Endothelial cell of umbilical vein (primary cell): ENCODE measurements at regions not wholly inside any gene's neighbourhood (a gene's known extent, or its start where the extent isn't known, plus 50 kb on each side); places are given as distances from the start of the nearest gene placed in this dataset.

Experiments used
- BruUV-seq: library from RNA; stranded (reverse); fragments of 400-500 nt; replicated peaks from 2 replicates; lab custom pipeline; 2021; lab: Mats Ljungman, UMichigan
- CTCF ChIA-PET: fragments of 300-600, 350-600 bp; sonication (Branson Sonifier 250); formaldehyde crosslinking; loops from one replicate; lab custom pipeline; 2021; ENCODE audit warnings: antibody characterized with exemption, inconsistent platforms; lab: Charles Lee
- POLR2A ChIA-PET: fragments of 300-600, 350-600 bp; sonication (Branson Sonifier 250); formaldehyde crosslinking; loops from one replicate; lab custom pipeline; 2021; ENCODE audit warnings: antibody characterized with exemption, inconsistent platforms; lab: Charles Lee
- DNase-seq: peaks from one replicate; pipeline ENCODE4 v3.0.0-alpha.2; 2011; ENCODE audit warnings: low read depth, low spot score
- FAIRE-seq: peaks from 2 replicates; lab custom pipeline; 2011; peaks lifted over from hg19 to GRCh38; lab: Jason Lieb, UNC
- H2AFZ ChIP-seq: 2 replicates; pipeline ENCODE4 v1.6.0; 2012; ENCODE audit warnings: low read depth, low read length, control low read depth, inconsistent platforms
- H3K27ac ChIP-seq: 2 replicates; pipeline ENCODE4 v1.5.1; 2011; ENCODE audit warnings: low read depth, mild to moderate bottlenecking, control low read depth, low read length, moderate library complexity; ENCODE audit not compliant: insufficient read depth
- H3K27me3 ChIP-seq, 2 experiments: 2 replicates each; pipeline versions ENCODE4 v1.6.0 to v1.6.1; 2011; ENCODE audit warnings: low read length in 2 of 2, mixed read lengths in 1 of 2; ENCODE audit not compliant: control insufficient read depth in 2 of 2, insufficient read depth in 2 of 2
- H3K36me3 ChIP-seq, 2 experiments: 2 replicates in 1 of 2; 3 replicates in 1 of 2; pipeline ENCODE4 v1.5.1; 2011; ENCODE audit warnings: low read length in 2 of 2, mild to moderate bottlenecking in 1 of 2, moderate library complexity in 1 of 2; ENCODE audit not compliant: control insufficient read depth in 2 of 2, insufficient read depth in 2 of 2; ENCODE audit errors: extremely low read depth in 1 of 2
- H3K4me1 ChIP-seq: 3 replicates; pipeline ENCODE4 v1.5.1; 2011; ENCODE audit warnings: mild to moderate bottlenecking, low read length; ENCODE audit not compliant: control insufficient read depth, insufficient read depth; ENCODE audit errors: extremely low read depth
- H3K4me2 ChIP-seq: 2 replicates; pipeline ENCODE4 v1.6.1; 2011; ENCODE audit warnings: low read length, control low read depth, mixed read lengths; ENCODE audit not compliant: insufficient read depth
- H3K4me3 ChIP-seq, 3 experiments: fragments of 200-600 bp in 1 of 3; sonication (generic), shearing (Covaris generic) in 1 of 3; replicated peaks in 1 of 3; 2 replicates each; pipeline ENCODE4 v1.5.1; 2011 to 2016; ENCODE audit warnings: control low read depth in 3 of 3, low read length in 3 of 3, mild to moderate bottlenecking in 2 of 3, inconsistent platforms in 1 of 3, low read depth in 1 of 3, moderate library complexity in 1 of 3; ENCODE audit not compliant: insufficient read depth in 1 of 3
- H3K79me2 ChIP-seq: 2 replicates; pipeline ENCODE4 v1.6.0; 2012; ENCODE audit warnings: low read length, inconsistent platforms; ENCODE audit not compliant: control insufficient read depth, insufficient read depth
- H3K9ac ChIP-seq: replicated peaks from 2 replicates; pipeline ENCODE3; 2011; ENCODE audit warnings: low read length, control low read depth; ENCODE audit not compliant: insufficient read depth; ENCODE audit errors: extremely low read depth
- H3K9me1 ChIP-seq: replicated peaks from 3 replicates; pipeline ENCODE4 v1.6.0; 2011; ENCODE audit warnings: mild to moderate bottlenecking, low read length; ENCODE audit not compliant: control insufficient read depth, insufficient read depth; ENCODE audit errors: extremely low read depth
- H3K9me3 ChIP-seq: replicated peaks from 2 replicates; pipeline ENCODE4 v1.5.1; 2012; ENCODE audit warnings: low read length, inconsistent platforms; ENCODE audit not compliant: control insufficient read depth, insufficient read depth
- H4K20me1 ChIP-seq: replicated peaks from 2 replicates; pipeline ENCODE3; 2011; ENCODE audit warnings: mild to moderate bottlenecking, low read length; ENCODE audit not compliant: control insufficient read depth, insufficient read depth; ENCODE audit errors: extremely low read depth
- CTCF ChIP-seq, 2 donors: IDR thresholded peaks; 1 replicate in 1 of 2; 2 replicates in 1 of 2; pipeline ENCODE4 v1.5.1; 2011; ENCODE audit warnings: low read length in 2 of 2, mild to moderate bottlenecking in 2 of 2, moderate library complexity in 2 of 2, control low read depth in 1 of 2, inconsistent platforms in 1 of 2, low read depth in 1 of 2; ENCODE audit not compliant: insufficient read depth in 1 of 2; ENCODE audit errors: extremely low read depth in 1 of 2
- EZH2 ChIP-seq: IDR thresholded peaks from 2 replicates; pipeline ENCODE4 v1.6.1; 2012; ENCODE audit warnings: borderline replicate concordance, low read depth, mild to moderate bottlenecking, moderate library complexity, low read length, inconsistent platforms; ENCODE audit not compliant: severe bottlenecking
- FOS ChIP-seq: IDR thresholded peaks from 2 replicates; pipeline ENCODE4 v1.6.1; 2011; ENCODE audit warnings: mild to moderate bottlenecking, low read length, moderate library complexity, borderline replicate concordance; ENCODE audit not compliant: insufficient read depth
- GATA2 ChIP-seq: IDR thresholded peaks from 2 replicates; pipeline ENCODE4 v1.7.0; 2011; ENCODE audit warnings: low read depth, mild to moderate bottlenecking, moderate library complexity, mixed read lengths, low read length; ENCODE audit not compliant: insufficient read length, insufficient read depth
- JUN ChIP-seq: IDR thresholded peaks from 2 replicates; pipeline ENCODE4 v1.6.1; 2011; ENCODE audit warnings: borderline replicate concordance, low read depth; ENCODE audit not compliant: insufficient read length, insufficient read depth
- MAX ChIP-seq: IDR thresholded peaks from 2 replicates; pipeline ENCODE4 v1.6.1; 2011; ENCODE audit not compliant: insufficient read depth, insufficient read length
- MYC ChIP-seq: IDR thresholded peaks from one replicate; pipeline ENCODE4 v1.6.1; 2011; ENCODE audit warnings: mild to moderate bottlenecking, low read depth, low read length
- POLR2A ChIP-seq: IDR thresholded peaks from 2 replicates; pipeline ENCODE4 v1.6.1; 2012; ENCODE audit warnings: low read depth, mild to moderate bottlenecking, control low read depth, low read length
- POLR2AphosphoS5 ChIP-seq: IDR thresholded peaks from 2 replicates; pipeline ENCODE4 v1.6.1; 2012; ENCODE audit warnings: low read depth, mild to moderate bottlenecking, control low read depth, low read length, moderate library complexity; ENCODE audit not compliant: insufficient read depth
- dilution Hi-C: fragments of 300-500 bp; cut with MboI; formaldehyde crosslinking; loops from one replicate; pipeline ENCODE4 v1.15.0; 2019; ENCODE audit warnings: low sequenced_read_pairs; ENCODE audit not compliant: extremely low pct_ligation_motif_present
- intact Hi-C: fragments of 100-400 bp; cut with micrococcal nuclease; formaldehyde crosslinking; loops from one replicate; pipeline ENCODE4 v1.10.0; 2022

DNA sequence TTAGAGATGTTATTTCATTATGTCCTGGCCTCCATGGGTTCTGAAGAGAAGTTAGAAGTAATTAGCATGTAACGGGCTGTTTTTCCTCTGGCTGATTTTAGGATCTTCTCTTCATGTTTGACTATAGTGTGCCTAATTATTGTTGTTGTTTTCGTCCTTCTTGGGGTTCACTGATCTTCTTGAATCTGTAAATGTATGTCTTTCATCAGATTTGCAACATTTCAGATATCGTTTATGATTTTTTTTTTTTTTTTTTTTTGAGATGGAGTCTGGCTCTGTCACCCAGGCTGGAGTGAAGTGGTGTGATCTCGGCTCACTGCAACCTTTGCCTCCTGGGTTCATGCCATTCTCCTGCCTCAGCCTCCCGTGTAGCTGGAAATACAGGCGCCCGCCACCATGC lies 246.7 kb downstream of the TFAP2C start:
- H3K4me3 ChIP-seq, result no peak overlapping the region
- no peaks in the 10 kb centered on the region for H3K36me3 ChIP-seq
- H2AFZ ChIP-seq, result no peak overlapping the region
- dilution Hi-C loops (no loop called here), intact Hi-C loops (no loop called here)
- H3K9me1 ChIP-seq, result no peaks in the 10 kb centered on the region
- no peaks in the 10 kb centered on the region for H3K4me1 ChIP-seq
- BruUV-seq, result no TSS peak
- H3K27ac ChIP-seq, result no peak overlapping the region
- no peaks in the 10 kb centered on the region for H3K27me3 ChIP-seq
- DNase-seq (no peak), FAIRE-seq (no peak)
- TF ChIP-seq MYC, result no peak
- TF ChIP-seq POLR2A, result no peak
- TF ChIP-seq FOS, result no peak
- TF ChIP-seq JUN, result no peak
- no peak for TF ChIP-seq CTCF (IDR thresholded peaks at IDR 0.05; ENCODE audit: extremely low read depth in 1 of 2, insufficient read depth in 1 of 2, low read depth in 1 of 2, low read length in 2 of 2)
- no peak for TF ChIP-seq POLR2AphosphoS5
- TF ChIP-seq GATA2, result no peak
- no peak for TF ChIP-seq EZH2
- no peak for TF ChIP-seq MAX
- H3K9me3 ChIP-seq, result peaks cover 2% of the 10 kb centered on the region
- no peak overlapping the region for H3K4me2 ChIP-seq
- H3K79me2 ChIP-seq, result no peaks in the 10 kb centered on the region
- H4K20me1 ChIP-seq, result no peaks in the 10 kb centered on the region
- ChIA-PET CTCF (no interaction called here), POLR2A (no interaction called here)
- H3K9ac ChIP-seq, result no peak overlapping the region
